ENCODE measurements at regions not wholly inside any gene's neighbourhood (a gene's known extent, or its start where the extent isn't known, plus 50 kb on each side); places are given as distances from the start of the nearest gene placed in this dataset.
"Not testable (repeated sequence)": the region's sequence is repeated elsewhere in the genome, so short reads cannot be mapped to it uniquely, and the experiment has no call there.

- H3K4me1 ChIP-seq = no peaks in the 10 kb centered on the region
- TF ChIP-seq POLR2A (IDR thresholded peaks at IDR 0.05) (no peak), CTCF (IDR thresholded peaks at IDR 0.05) (no peak)
Observed at GRCh38 chr6:20008131-20008530, 171.0 kb downstream of the ID4 start.

GRCh38 chr6:20013066-20013861 lies 176.1 kb downstream of the ID4 start:
- intact Hi-C loops (cut with DNase I) = no loop called here
- no peaks in the 10 kb centered on the region for H3K27me3 ChIP-seq
- no peak overlapping the region for H3K4me3 ChIP-seq
- WGBS, 2 donors = 75% methylated on average over 12 to 13 of the region's 13 CpGs
- H3K36me3 ChIP-seq = no peaks in the 10 kb centered on the region
- no peak for DNase-seq
- TF ChIP-seq POLR2A (IDR thresholded peaks at IDR 0.05) (no peak), CTCF (IDR thresholded peaks at IDR 0.05) (no peak)
- no peak overlapping the region for H3K27ac ChIP-seq
- no peaks in the 10 kb centered on the region for H3K9me3 ChIP-seq
- no peaks in the 10 kb centered on the region for H3K4me1 ChIP-seq

More at GRCh38 chr6:20008131-20008530, 171.0 kb downstream of the ID4 start:
- Histone ChIP-seq H3K4me3 (no peak overlapping the region), H3K36me3 (no peaks in the 10 kb centered on the region), H3K27ac (no peak overlapping the region), H3K27me3 (peaks cover 0 to 3% (median 0%) of the 10 kb centered on the region in 4 donors), H3K9me3 (no peaks in the 10 kb centered on the region)
- 8 to 12% methylated on average over 1 of the region's 1 CpG for WGBS, 2 donors
- DNase-seq = no peak
- intact Hi-C loops (cut with DNase I) = no loop called here

- TF ChIP-seq POLR2A (IDR thresholded peaks at IDR 0.05) (no peak), CTCF (IDR thresholded peaks at IDR 0.05) (no peak)
- H3K27me3 ChIP-seq = no peaks in the 10 kb centered on the region
- H3K36me3 ChIP-seq = no peaks in the 10 kb centered on the region
- no peak for DNase-seq
- no peaks in the 10 kb centered on the region for H3K4me1 ChIP-seq
- WGBS, 2 donors = 81 to 88% methylated on average over 1 of the region's 1 CpG
- no peaks in the 10 kb centered on the region for H3K9me3 ChIP-seq
- intact Hi-C loops (cut with DNase I) = no loop called here
- H3K27ac ChIP-seq = no peak overlapping the region
- H3K4me3 ChIP-seq = no peak overlapping the region
Observed at GRCh38 chr6:20014508-20014907, 177.3 kb downstream of the ID4 start.

GRCh38 chr6:20020526-20020925 lies 183.4 kb downstream of the ID4 start:
- TF ChIP-seq POLR2A (IDR thresholded peaks at IDR 0.05) (no peak), CTCF (IDR thresholded peaks at IDR 0.05) (no peak)
- intact Hi-C loops (cut with DNase I) = no loop called here
- 82 to 87% methylated on average over 1 of the region's 1 CpG for WGBS, 2 donors

GRCh38 chr6:20021795-20022194 lies 184.6 kb downstream of the ID4 start:
- H3K9me3 ChIP-seq = no peaks in the 10 kb centered on the region
- TF ChIP-seq CTCF (IDR thresholded peaks at IDR 0.05) (no peak), POLR2A (IDR thresholded peaks at IDR 0.05) (no peak)
- no peak for DNase-seq
- H3K4me3 ChIP-seq = no peak overlapping the region
- no peaks in the 10 kb centered on the region for H3K27me3 ChIP-seq
- peaks cover 0 to 8% (median 0%) of the 10 kb centered on the region in 3 donors for H3K4me1 ChIP-seq
- no peaks in the 10 kb centered on the region for H3K36me3 ChIP-seq
- H3K27ac ChIP-seq = no peak overlapping the region
- intact Hi-C loops (cut with DNase I) = no loop called here

More at GRCh38 chr6:20020526-20020925, 183.4 kb downstream of the ID4 start:
- Histone ChIP-seq H3K36me3 (no peaks in the 10 kb centered on the region), H3K9me3 (no peaks in the 10 kb centered on the region), H3K4me1 (peaks cover 0 to 8% (median 0%) of the 10 kb centered on the region in 3 donors), H3K27ac (no peak overlapping the region), H3K27me3 (no peaks in the 10 kb centered on the region), H3K4me3 (no peak overlapping the region)
- DNase-seq = no peak

- DNase-seq; H3K36me3 ChIP-seq; H3K27ac ChIP-seq; H3K9me3 ChIP-seq; H3K27me3 ChIP-seq; intact Hi-C loops (cut with DNase I); H3K4me1 ChIP-seq; H3K4me3 ChIP-seq: not testable (repeated sequence)
- WGBS, 2 donors = 74% methylated on average over 16 to 26 of the region's 28 CpGs
Observed at GRCh38 chr6:20023549-20024315, 186.6 kb downstream of the ID4 start.

Measured in esophagus squamous epithelium (tissue), 5 donors.